WTC11 (cell line): ENCODE measurements at regions not wholly inside any gene's neighbourhood (a gene's known extent, or its start where the extent isn't known, plus 50 kb on each side); places are given as distances from the start of the nearest gene placed in this dataset.

Experiments used
- ATAC-seq: fragments of 200-7000 bp; cut with Tn5 transposase; 2 replicates; pipeline ENCODE4 v1.10.0; 2021; ENCODE audit warnings: mild to moderate bottlenecking, moderate library complexity
- CTCF ChIA-PET: fragments of 300-600 bp; sonication (Branson Sonifier 250); formaldehyde crosslinking; loops from one replicate; lab custom pipeline; 2021; ENCODE audit warnings: antibody characterized with exemption; lab: Charles Lee
- POLR2A ChIA-PET: fragments of 350-600 bp; sonication (Branson Sonifier 250); formaldehyde crosslinking; loops from one replicate; lab custom pipeline; 2021; ENCODE audit warnings: antibody characterized with exemption; lab: Charles Lee
- DNase-seq: peaks from one replicate; pipeline ENCODE4 v3.0.0; 2021; ENCODE audit warnings: low spot score
- H3K27ac Mint-ChIP-seq: 2 replicates; pipeline ENCODE4 v1.8.0; 2021; ENCODE audit warnings: mixed read lengths
- H3K27me3 Mint-ChIP-seq: 2 replicates; pipeline ENCODE4 v1.8.0; 2021; ENCODE audit warnings: low read depth, mild to moderate bottlenecking, moderate library complexity, mixed read lengths
- H3K36me3 Mint-ChIP-seq: 2 replicates; pipeline ENCODE4 v1.8.0; 2021; ENCODE audit warnings: mixed read lengths
- H3K4me1 Mint-ChIP-seq: 2 replicates; pipeline ENCODE4 v1.8.0; 2022; ENCODE audit warnings: mixed read lengths
- H3K4me3 Mint-ChIP-seq: 2 replicates; pipeline ENCODE4 v1.8.0; 2021; ENCODE audit warnings: mild to moderate bottlenecking, moderate library complexity, mixed read lengths
- H3K9me3 Mint-ChIP-seq: 2 replicates; pipeline ENCODE4 v1.8.0; 2021; ENCODE audit warnings: mixed read lengths
- GABPB1 ChIP-seq: sonication (generic); formaldehyde crosslinking; IDR thresholded peaks from 2 replicates; pipeline ENCODE4 v1.8.1; 2023; ENCODE audit warnings: mild to moderate bottlenecking, missing genetic modification reagents
- GTF2I ChIP-seq: fragments of 250-450 bp; sonication (Bioruptor Pico); conservative IDR thresholded peaks from 2 replicates; pipeline ENCODE4 v1.4.0; 2021; ENCODE audit warnings: mild to moderate bottlenecking
- MXD4 ChIP-seq: fragments of 250-450 bp; sonication (Bioruptor Pico); IDR thresholded peaks from 2 replicates; pipeline ENCODE4 v1.8.0; 2021; ENCODE audit warnings: mild to moderate bottlenecking, moderate library complexity, borderline replicate concordance
- NFYB ChIP-seq: sonication (generic); formaldehyde crosslinking; conservative IDR thresholded peaks from 2 replicates; pipeline ENCODE4 v1.8.0; 2022; ENCODE audit warnings: low read depth, missing genetic modification reagents
- NR2C2 ChIP-seq: sonication (generic); formaldehyde crosslinking; IDR thresholded peaks from 2 replicates; pipeline ENCODE4 v1.8.0; 2022; ENCODE audit warnings: mild to moderate bottlenecking, missing genetic modification reagents
- NR3C1 ChIP-seq: sonication (generic); formaldehyde crosslinking; conservative IDR thresholded peaks from 2 replicates; pipeline ENCODE4 v1.8.1; 2023; ENCODE audit warnings: low read depth, mild to moderate bottlenecking, missing genetic modification reagents
- OVOL2 ChIP-seq: fragments of 250-450 bp; sonication (Bioruptor Pico); IDR thresholded peaks from 2 replicates; pipeline ENCODE4 v1.9.0; 2021; ENCODE audit warnings: mild to moderate bottlenecking, borderline replicate concordance
- SMAD4 ChIP-seq: sonication (generic); formaldehyde crosslinking; IDR thresholded peaks from 2 replicates; pipeline ENCODE4 v1.8.0; 2022; ENCODE audit warnings: mild to moderate bottlenecking, missing genetic modification reagents
- SP1 ChIP-seq: sonication (generic); formaldehyde crosslinking; conservative IDR thresholded peaks from 2 replicates; pipeline ENCODE4 v1.8.1; 2022; ENCODE audit warnings: missing genetic modification reagents
- ZBTB21 ChIP-seq: sonication (generic); formaldehyde crosslinking; IDR thresholded peaks from 2 replicates; pipeline ENCODE4 v1.8.1; 2023; ENCODE audit warnings: mild to moderate bottlenecking, missing genetic modification reagents, borderline replicate concordance
- ZNF121 ChIP-seq: sonication (generic); formaldehyde crosslinking; IDR thresholded peaks from 2 replicates; pipeline ENCODE4 v1.8.0; 2023; ENCODE audit warnings: missing genetic modification reagents
- ZNF219 ChIP-seq: sonication (generic); formaldehyde crosslinking; IDR thresholded peaks from 2 replicates; pipeline ENCODE4 v1.8.0; 2023; ENCODE audit warnings: missing genetic modification reagents, mild to moderate bottlenecking, borderline replicate concordance
- ZNF263 ChIP-seq: sonication (generic); formaldehyde crosslinking; IDR thresholded peaks from 2 replicates; pipeline ENCODE4 v1.8.1; 2022; ENCODE audit warnings: low read depth, mild to moderate bottlenecking, moderate library complexity, missing genetic modification reagents
- ZNF396 ChIP-seq: fragments of 250-450 bp; sonication (Bioruptor Pico); IDR thresholded peaks from 2 replicates; pipeline ENCODE4 v1.8.0; 2021; ENCODE audit warnings: mild to moderate bottlenecking, moderate library complexity, borderline replicate concordance
- ZNF416 ChIP-seq: fragments of 250-450 bp; sonication (Bioruptor Pico); IDR thresholded peaks from 2 replicates; pipeline ENCODE4 v1.9.0; 2021; ENCODE audit warnings: mild to moderate bottlenecking, inconsistent platforms
- TF ChIP-seq, protein P1 (sequence below): sonication (generic); formaldehyde crosslinking; IDR thresholded peaks from 2 replicates; pipeline ENCODE4 v1.8.1; 2023; ENCODE audit warnings: mild to moderate bottlenecking, missing genetic modification reagents
- TF ChIP-seq, protein P2 (sequence below): sonication (generic); formaldehyde crosslinking; IDR thresholded peaks from 2 replicates; pipeline ENCODE4 v1.8.1; 2022; ENCODE audit warnings: mild to moderate bottlenecking, moderate library complexity, missing genetic modification reagents
- TF ChIP-seq, protein P3 (sequence below): fragments of 250-450 bp; sonication (Bioruptor Pico); IDR thresholded peaks from 2 replicates; pipeline ENCODE4 v1.8.0; 2021; ENCODE audit warnings: mild to moderate bottlenecking
- TF ChIP-seq, protein P4 (sequence below): sonication (generic); formaldehyde crosslinking; IDR thresholded peaks from 2 replicates; pipeline ENCODE4 v1.8.1; 2023; ENCODE audit warnings: mild to moderate bottlenecking, missing genetic modification reagents, moderate library complexity
- TF ChIP-seq, protein P5 (sequence below): fragments of 250-450 bp; sonication (Bioruptor Pico); IDR thresholded peaks from 2 replicates; pipeline ENCODE4 v1.9.0; 2021; ENCODE audit warnings: moderate library complexity, mild to moderate bottlenecking, inconsistent platforms, borderline replicate concordance
- TF ChIP-seq, protein P6 (sequence below): sonication (generic); formaldehyde crosslinking; IDR thresholded peaks from 2 replicates; pipeline ENCODE4 v1.8.0; 2023; ENCODE audit warnings: mild to moderate bottlenecking, missing genetic modification reagents
- TF ChIP-seq, protein P7 (sequence below): sonication (generic); formaldehyde crosslinking; IDR thresholded peaks from 2 replicates; pipeline ENCODE4 v1.8.0; 2022; ENCODE audit warnings: mild to moderate bottlenecking, missing genetic modification reagents

DNA sequence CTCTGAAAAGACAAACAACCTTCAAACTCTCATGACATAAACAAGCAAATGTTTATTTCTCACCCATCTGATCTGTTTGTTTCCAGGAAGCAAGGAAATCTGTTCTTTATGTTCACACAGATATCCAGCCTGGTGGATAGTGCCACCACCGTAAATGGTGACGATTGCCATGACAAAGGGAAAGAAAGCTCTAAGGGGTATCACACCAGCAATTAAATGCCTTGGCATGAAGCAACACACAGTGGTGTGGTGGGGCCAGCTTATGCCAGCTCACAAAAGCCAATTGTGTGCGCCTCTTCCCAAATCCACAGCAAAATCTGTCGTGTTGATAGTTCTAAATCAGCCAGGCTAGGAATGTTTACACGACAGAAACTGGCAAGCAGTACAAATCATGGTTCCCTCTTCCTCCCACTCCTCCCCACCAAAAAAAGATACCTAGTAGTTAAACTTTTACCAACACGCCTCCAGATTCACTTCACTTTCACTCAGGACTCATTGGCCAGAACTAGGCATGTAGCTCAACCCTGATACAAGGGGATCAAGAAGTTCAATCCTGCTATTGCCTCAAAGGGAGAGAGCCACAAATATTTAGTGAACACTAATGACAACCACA, 189.2 kb upstream of the SLCO3A1 start:
- Mint-ChIP-seq H3K4me3 (no peak overlapping the region), H3K27ac (no peak overlapping the region), H3K36me3 (no peaks in the 10 kb centered on the region), H3K27me3 (no peaks in the 10 kb centered on the region; the same call in 1 of the 2 replicates), H3K4me1 (no peaks in the 10 kb centered on the region), H3K9me3 (no peaks in the 10 kb centered on the region)
- no peak for ATAC-seq
- no peak for TF ChIP-seq MXD4 (CRISPR knock-in tag)
- TF ChIP-seq, protein P1, sequence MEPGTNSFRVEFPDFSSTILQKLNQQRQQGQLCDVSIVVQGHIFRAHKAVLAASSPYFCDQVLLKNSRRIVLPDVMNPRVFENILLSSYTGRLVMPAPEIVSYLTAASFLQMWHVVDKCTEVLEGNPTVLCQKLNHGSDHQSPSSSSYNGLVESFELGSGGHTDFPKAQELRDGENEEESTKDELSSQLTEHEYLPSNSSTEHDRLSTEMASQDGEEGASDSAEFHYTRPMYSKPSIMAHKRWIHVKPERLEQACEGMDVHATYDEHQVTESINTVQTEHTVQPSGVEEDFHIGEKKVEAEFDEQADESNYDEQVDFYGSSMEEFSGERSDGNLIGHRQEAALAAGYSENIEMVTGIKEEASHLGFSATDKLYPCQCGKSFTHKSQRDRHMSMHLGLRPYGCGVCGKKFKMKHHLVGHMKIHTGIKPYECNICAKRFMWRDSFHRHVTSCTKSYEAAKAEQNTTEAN (CRISPR knock-in tag), result no peak
- TF ChIP-seq, protein P2, sequence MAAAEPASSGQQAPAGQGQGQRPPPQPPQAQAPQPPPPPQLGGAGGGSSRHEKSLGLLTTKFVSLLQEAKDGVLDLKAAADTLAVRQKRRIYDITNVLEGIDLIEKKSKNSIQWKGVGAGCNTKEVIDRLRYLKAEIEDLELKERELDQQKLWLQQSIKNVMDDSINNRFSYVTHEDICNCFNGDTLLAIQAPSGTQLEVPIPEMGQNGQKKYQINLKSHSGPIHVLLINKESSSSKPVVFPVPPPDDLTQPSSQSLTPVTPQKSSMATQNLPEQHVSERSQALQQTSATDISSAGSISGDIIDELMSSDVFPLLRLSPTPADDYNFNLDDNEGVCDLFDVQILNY (CRISPR knock-in tag), result no peak
- TF ChIP-seq GABPB1 (CRISPR knock-in tag), result no peak
- TF ChIP-seq OVOL2, result no peak
- TF ChIP-seq ZNF263 (CRISPR knock-in tag), result no peak
- no peak for TF ChIP-seq ZNF219
- TF ChIP-seq ZNF396 (CRISPR knock-in tag), result no peak
- TF ChIP-seq, protein P3, sequence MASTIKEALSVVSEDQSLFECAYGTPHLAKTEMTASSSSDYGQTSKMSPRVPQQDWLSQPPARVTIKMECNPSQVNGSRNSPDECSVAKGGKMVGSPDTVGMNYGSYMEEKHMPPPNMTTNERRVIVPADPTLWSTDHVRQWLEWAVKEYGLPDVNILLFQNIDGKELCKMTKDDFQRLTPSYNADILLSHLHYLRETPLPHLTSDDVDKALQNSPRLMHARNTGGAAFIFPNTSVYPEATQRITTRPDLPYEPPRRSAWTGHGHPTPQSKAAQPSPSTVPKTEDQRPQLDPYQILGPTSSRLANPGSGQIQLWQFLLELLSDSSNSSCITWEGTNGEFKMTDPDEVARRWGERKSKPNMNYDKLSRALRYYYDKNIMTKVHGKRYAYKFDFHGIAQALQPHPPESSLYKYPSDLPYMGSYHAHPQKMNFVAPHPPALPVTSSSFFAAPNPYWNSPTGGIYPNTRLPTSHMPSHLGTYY (CRISPR knock-in tag), result no peak
- TF ChIP-seq ZNF121 (CRISPR knock-in tag), result no peak
- no peak for TF ChIP-seq NR2C2 (CRISPR knock-in tag)
- TF ChIP-seq ZBTB21 (CRISPR knock-in tag), result no peak
- ChIA-PET POLR2A (no interaction called here), CTCF (no interaction called here)
- DNase-seq, result no peak

DNA sequence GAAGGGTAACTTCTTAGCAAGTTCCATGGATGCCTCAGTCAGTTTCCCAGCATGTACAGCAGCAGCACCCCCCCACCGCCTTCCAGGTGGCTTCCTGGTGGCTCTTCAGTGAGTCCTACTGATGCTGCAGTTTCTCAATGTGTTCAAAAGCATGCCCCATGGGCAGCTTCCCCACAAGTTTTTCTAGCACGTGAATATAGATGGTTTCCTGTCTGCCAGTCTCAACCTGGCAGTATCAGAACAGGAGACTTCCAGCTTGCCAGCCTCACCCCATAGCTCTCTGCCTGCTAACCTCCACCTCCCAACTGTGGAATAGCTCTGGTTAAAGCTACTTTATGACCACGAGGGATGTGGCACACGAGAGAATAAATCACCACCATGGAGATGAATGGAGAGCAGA, 188.3 kb upstream of the SLCO3A1 start:
- H3K36me3 Mint-ChIP-seq, result no peaks in the 10 kb centered on the region
- no peaks in the 10 kb centered on the region for H3K4me1 Mint-ChIP-seq
- H3K27me3 Mint-ChIP-seq, result no peaks in the 10 kb centered on the region; the same call in 1 of the 2 replicates
- H3K4me3 Mint-ChIP-seq, result no peak overlapping the region
- POLR2A ChIA-PET, result no interaction called here
- H3K27ac Mint-ChIP-seq, result no peak overlapping the region
- no peak for ATAC-seq
- H3K9me3 Mint-ChIP-seq, result no peaks in the 10 kb centered on the region
- TF ChIP-seq, protein P4, sequence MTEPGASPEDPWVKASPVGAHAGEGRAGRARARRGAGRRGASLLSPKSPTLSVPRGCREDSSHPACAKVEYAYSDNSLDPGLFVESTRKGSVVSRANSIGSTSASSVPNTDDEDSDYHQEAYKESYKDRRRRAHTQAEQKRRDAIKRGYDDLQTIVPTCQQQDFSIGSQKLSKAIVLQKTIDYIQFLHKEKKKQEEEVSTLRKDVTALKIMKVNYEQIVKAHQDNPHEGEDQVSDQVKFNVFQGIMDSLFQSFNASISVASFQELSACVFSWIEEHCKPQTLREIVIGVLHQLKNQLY, result no peak
- TF ChIP-seq NR2C2 (CRISPR knock-in tag) (no peak), SMAD4 (no peak)
- TF ChIP-seq, protein P5, sequence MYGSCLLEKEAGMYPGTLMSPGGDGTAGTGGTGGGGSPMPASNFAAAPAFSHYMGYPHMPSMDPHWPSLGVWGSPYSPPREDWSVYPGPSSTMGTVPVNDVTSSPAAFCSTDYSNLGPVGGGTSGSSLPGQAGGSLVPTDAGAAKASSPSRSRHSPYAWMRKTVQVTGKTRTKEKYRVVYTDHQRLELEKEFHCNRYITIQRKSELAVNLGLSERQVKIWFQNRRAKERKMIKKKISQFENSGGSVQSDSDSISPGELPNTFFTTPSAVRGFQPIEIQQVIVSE, result no peak
- TF ChIP-seq, all 79 proteins: peak for 0
- no peak for DNase-seq
- CTCF ChIA-PET, result no interaction called here

DNA sequence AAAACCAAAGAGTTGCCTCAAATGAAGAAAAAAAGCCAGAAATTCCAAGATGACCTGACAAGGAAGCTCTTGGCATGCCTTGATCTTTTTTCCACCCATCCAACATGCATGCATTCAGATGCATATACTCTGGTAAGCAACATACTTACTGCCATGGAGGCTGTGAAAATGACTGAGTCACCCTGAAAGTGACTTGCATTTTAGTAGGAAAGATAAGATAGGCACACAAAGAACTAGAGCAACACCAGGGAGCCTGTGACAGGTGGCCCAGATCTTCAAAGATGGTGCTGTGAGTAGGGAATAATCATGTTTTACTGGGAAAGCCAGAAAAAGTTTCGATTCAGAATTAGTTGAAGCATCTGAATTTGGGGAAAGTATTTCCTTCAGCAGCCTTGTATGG, 185.1 kb upstream of the SLCO3A1 start:
- H3K36me3 Mint-ChIP-seq, result no peaks in the 10 kb centered on the region
- no peaks in the 10 kb centered on the region for H3K9me3 Mint-ChIP-seq
- no peak overlapping the region for H3K27ac Mint-ChIP-seq
- no peak overlapping the region for H3K4me3 Mint-ChIP-seq
- no peaks in the 10 kb centered on the region; the same call in 1 of the 2 replicates for H3K27me3 Mint-ChIP-seq
- H3K4me1 Mint-ChIP-seq, result no peaks in the 10 kb centered on the region
- ChIA-PET POLR2A (no interaction called here), CTCF (no interaction called here)
- DNase-seq, result no peak
- ATAC-seq, result no peak
- TF ChIP-seq NR3C1 (CRISPR knock-in tag), result no peak
- TF ChIP-seq, protein P6, sequence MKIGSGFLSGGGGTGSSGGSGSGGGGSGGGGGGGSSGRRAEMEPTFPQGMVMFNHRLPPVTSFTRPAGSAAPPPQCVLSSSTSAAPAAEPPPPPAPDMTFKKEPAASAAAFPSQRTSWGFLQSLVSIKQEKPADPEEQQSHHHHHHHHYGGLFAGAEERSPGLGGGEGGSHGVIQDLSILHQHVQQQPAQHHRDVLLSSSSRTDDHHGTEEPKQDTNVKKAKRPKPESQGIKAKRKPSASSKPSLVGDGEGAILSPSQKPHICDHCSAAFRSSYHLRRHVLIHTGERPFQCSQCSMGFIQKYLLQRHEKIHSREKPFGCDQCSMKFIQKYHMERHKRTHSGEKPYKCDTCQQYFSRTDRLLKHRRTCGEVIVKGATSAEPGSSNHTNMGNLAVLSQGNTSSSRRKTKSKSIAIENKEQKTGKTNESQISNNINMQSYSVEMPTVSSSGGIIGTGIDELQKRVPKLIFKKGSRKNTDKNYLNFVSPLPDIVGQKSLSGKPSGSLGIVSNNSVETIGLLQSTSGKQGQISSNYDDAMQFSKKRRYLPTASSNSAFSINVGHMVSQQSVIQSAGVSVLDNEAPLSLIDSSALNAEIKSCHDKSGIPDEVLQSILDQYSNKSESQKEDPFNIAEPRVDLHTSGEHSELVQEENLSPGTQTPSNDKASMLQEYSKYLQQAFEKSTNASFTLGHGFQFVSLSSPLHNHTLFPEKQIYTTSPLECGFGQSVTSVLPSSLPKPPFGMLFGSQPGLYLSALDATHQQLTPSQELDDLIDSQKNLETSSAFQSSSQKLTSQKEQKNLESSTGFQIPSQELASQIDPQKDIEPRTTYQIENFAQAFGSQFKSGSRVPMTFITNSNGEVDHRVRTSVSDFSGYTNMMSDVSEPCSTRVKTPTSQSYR (CRISPR knock-in tag), result no peak
- TF ChIP-seq GTF2I (CRISPR knock-in tag), result no peak
- TF ChIP-seq SMAD4, result no peak
- no peak for TF ChIP-seq ZNF416
- TF ChIP-seq, protein P7, sequence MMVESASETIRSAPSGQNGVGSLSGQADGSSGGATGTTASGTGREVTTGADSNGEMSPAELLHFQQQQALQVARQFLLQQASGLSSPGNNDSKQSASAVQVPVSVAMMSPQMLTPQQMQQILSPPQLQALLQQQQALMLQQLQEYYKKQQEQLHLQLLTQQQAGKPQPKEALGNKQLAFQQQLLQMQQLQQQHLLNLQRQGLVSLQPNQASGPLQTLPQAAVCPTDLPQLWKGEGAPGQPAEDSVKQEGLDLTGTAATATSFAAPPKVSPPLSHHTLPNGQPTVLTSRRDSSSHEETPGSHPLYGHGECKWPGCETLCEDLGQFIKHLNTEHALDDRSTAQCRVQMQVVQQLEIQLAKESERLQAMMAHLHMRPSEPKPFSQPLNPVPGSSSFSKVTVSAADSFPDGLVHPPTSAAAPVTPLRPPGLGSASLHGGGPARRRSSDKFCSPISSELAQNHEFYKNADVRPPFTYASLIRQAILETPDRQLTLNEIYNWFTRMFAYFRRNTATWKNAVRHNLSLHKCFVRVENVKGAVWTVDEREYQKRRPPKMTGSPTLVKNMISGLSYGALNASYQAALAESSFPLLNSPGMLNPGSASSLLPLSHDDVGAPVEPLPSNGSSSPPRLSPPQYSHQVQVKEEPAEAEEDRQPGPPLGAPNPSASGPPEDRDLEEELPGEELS, result no peak
- no peak for TF ChIP-seq SP1 (CRISPR knock-in tag)
- TF ChIP-seq NFYB, result no peak
